ENCODE measurements at regions not wholly inside any gene's neighbourhood (a gene's known extent, or its start where the extent isn't known, plus 50 kb on each side); places are given as distances from the start of the nearest gene placed in this dataset.

DNA sequence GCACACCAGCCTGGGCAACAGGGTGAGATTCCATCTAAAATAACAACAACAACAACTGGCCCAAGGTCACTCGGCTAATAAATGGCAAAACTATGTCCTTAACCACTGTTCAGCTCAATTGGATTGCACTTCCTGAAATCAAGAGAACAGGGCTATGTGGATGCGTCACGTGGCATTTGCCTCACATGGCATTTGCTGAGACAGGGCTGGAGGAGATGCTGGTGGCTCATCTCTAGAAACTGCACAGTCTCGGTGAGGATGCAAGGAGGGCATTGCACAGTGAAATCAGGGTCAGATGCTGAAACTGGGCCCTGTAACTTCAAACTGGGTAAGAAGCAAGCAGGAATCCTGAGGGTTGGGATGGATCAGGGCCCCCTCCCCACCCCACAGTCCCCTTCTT is 171.9 kb downstream of the BUD13 start:
- TF ChIP-seq POLR2AphosphoS5 (IDR thresholded peaks at IDR 0.05) (no peak), CTCF (IDR thresholded peaks at IDR 0.05) (no peak)

Data from prostate gland (tissue), 2 donors.